Ascending aorta (tissue), 2 donors: ENCODE measurements at regions not wholly inside any gene's neighbourhood (a gene's known extent, or its start where the extent isn't known, plus 50 kb on each side); places are given as distances from the start of the nearest gene placed in this dataset.

Experiments used
- DNase-seq, 2 donors: peaks; one replicate each; pipeline ENCODE4 v3.0.0-alpha.2; 2019; ENCODE audit warnings: low spot score in 2 of 2
- H3K27ac ChIP-seq, 2 donors: fragments of 200-600 bp; sonication (generic); one replicate each; pipeline ENCODE4 v1.5.1; 2016 to 2017; ENCODE audit warnings: mild to moderate bottlenecking in 1 of 2
- H3K27me3 ChIP-seq: fragments of 200-600 bp; sonication (generic); one replicate; pipeline ENCODE4 v1.5.1; 2017
- H3K36me3 ChIP-seq, 2 donors: fragments of 200-600 bp; sonication (generic); one replicate each; pipeline ENCODE4 v1.5.1; 2016
- H3K4me1 ChIP-seq, 2 donors: fragments of 200-600 bp; sonication (generic); one replicate each; pipeline ENCODE4 v1.5.1; 2016 to 2017; ENCODE audit warnings: mild to moderate bottlenecking in 1 of 2
- H3K4me3 ChIP-seq, 2 donors: fragments of 200-600 bp; sonication (generic); one replicate each; pipeline ENCODE4 v1.5.1; 2016 to 2017; ENCODE audit warnings: mild to moderate bottlenecking in 1 of 2
- H3K9me3 ChIP-seq, 2 donors: fragments of 200-600 bp; sonication (generic); one replicate each; pipeline ENCODE4 v1.5.1; 2016
- CTCF ChIP-seq, 3 experiments: fragments of 200-600 bp in 2 of 3; fragments of 450-650 bp in 1 of 3; sonication (generic) in 2 of 3; IDR thresholded peaks; one replicate each; pipeline ENCODE4 v1.5.1; 2016 to 2019; ENCODE audit warnings: antibody characterized with exemption in 3 of 3, mild to moderate bottlenecking in 1 of 3, moderate library complexity in 1 of 3
- intact Hi-C: fragments of 100-400 bp; cut with DNase I; formaldehyde crosslinking; loops from one replicate; pipeline ENCODE4 v1.15.1; 2023

GRCh38 chr2:237011206-237011795 lies 74.4 kb upstream of the COPS8 start:
- Histone ChIP-seq H3K4me3 (no peak overlapping the region), H3K27me3 (no peaks in the 10 kb centered on the region), H3K4me1 (peaks cover 0 to 4% of the 10 kb centered on the region in 2 donors), H3K36me3 (no peaks in the 10 kb centered on the region), H3K27ac (no peak overlapping the region), H3K9me3 (no peaks in the 10 kb centered on the region)
- intact Hi-C loops: no loop called here
- no peak for TF ChIP-seq CTCF (IDR thresholded peaks at IDR 0.05)
- no peak for DNase-seq

- Histone ChIP-seq H3K27ac (no peak overlapping the region), H3K4me3 (no peak overlapping the region), H3K27me3 (no peaks in the 10 kb centered on the region), H3K4me1 (peaks cover 0 to 4% of the 10 kb centered on the region in 2 donors), H3K36me3 (no peaks in the 10 kb centered on the region), H3K9me3 (no peaks in the 10 kb centered on the region)
- no peak for TF ChIP-seq CTCF (IDR thresholded peaks at IDR 0.05)
- DNase-seq: no peak
- intact Hi-C loops: no loop called here
Measured at GRCh38 chr2:237012004-237012403, 73.7 kb upstream of the COPS8 start.

- Histone ChIP-seq H3K9me3 (no peaks in the 10 kb centered on the region), H3K27ac (peak overlapping the region in 1 of 2 donors; percentile 4), H3K4me1 (peaks cover 0 to 4% of the 10 kb centered on the region in 2 donors), H3K4me3 (peak overlapping the region in 1 of 2 donors; percentile 20), H3K27me3 (no peaks in the 10 kb centered on the region), H3K36me3 (no peaks in the 10 kb centered on the region)
- TF ChIP-seq CTCF (IDR thresholded peaks at IDR 0.05): no peak
- DNase-seq: no peak
- intact Hi-C loops: no loop called here
Measured at GRCh38 chr2:237012577-237013267, 73.0 kb upstream of the COPS8 start.

GRCh38 chr2:237016121-237016915 lies 69.4 kb upstream of the COPS8 start:
- Histone ChIP-seq H3K9me3 (no peaks in the 10 kb centered on the region), H3K27ac (no peak overlapping the region), H3K36me3 (no peaks in the 10 kb centered on the region), H3K27me3 (no peaks in the 10 kb centered on the region), H3K4me1 (peaks cover 0 to 4% of the 10 kb centered on the region in 2 donors), H3K4me3 (no peak overlapping the region)
- DNase-seq: no peak
- intact Hi-C loops: no loop called here
- TF ChIP-seq CTCF (IDR thresholded peaks at IDR 0.05): no peak

- no peak overlapping the region for H3K27ac ChIP-seq
- no peak for TF ChIP-seq CTCF (IDR thresholded peaks at IDR 0.05)
- H3K27me3 ChIP-seq: no peaks in the 10 kb centered on the region
- H3K9me3 ChIP-seq: no peaks in the 10 kb centered on the region
- no peaks in the 10 kb centered on the region for H3K4me1 ChIP-seq
- intact Hi-C loops: loop anchor here (10.0 kb wide), 1 partner anchor 235 kb away; no protein-coding TSS in a partner anchor
- H3K36me3 ChIP-seq: no peaks in the 10 kb centered on the region
- H3K4me3 ChIP-seq: no peak overlapping the region
- DNase-seq: no peak
Measured at GRCh38 chr2:237020090-237020489, 65.6 kb upstream of the COPS8 start.
